Forelimb muscle (tissue), 1 donor: ENCODE measurements at regions not wholly inside any gene's neighbourhood (a gene's known extent, or its start where the extent isn't known, plus 50 kb on each side); places are given as distances from the start of the nearest gene placed in this dataset.
"Not testable (repeated sequence)": the region's sequence is repeated elsewhere in the genome, so short reads cannot be mapped to it uniquely, and the experiment has no call there.

Experiments
- DNase-seq: peaks from one replicate; pipeline ENCODE4 v3.0.0-alpha.2; 2013; ENCODE audit warnings: low read depth

GRCh38 chr4:77220828-77221613, 64.0 kb downstream of the CCNG2 start:
- no peak for DNase-seq

GRCh38 chr4:77225022-77225421, 68.0 kb downstream of the CCNG2 start:
- DNase-seq: no peak

DNA sequence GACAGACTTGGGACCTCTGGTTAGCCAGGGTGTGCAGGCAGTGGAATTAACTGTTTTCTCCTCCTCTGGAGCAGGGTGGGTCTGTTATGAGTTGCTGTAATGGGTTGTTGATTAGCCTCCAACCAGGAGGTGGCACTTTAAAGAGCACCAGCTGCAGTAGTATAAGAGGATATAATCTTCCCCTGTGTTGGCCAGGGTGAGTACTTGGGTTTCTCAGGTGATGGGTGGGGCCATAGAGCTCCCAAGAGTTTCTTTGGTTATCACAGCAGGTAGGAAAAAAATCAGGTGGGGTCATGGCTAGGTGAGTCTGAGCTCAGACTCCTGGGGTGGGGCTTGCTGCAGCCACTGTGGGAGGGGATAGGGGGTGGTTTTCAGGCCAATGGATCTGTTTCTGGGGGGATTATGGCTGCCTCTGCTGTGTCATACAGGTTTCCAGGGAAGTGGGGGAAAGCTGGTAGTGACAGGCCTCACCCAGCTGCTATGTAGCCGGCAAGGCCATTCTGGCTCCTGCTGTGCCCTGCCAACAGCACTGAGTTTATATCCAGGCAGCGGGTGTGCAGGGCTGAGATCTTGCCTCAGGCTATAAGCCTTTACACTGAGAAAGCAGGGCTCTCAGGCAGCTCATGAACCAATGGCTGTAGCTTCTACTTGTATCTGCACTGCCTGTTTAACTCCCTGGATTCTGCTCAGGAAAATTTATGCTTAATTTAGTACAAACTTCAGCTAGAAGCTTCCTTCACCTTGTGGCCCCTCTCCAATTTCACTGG, 70.1 kb downstream of the CCNG2 start:
- DNase-seq: no peak

DNA sequence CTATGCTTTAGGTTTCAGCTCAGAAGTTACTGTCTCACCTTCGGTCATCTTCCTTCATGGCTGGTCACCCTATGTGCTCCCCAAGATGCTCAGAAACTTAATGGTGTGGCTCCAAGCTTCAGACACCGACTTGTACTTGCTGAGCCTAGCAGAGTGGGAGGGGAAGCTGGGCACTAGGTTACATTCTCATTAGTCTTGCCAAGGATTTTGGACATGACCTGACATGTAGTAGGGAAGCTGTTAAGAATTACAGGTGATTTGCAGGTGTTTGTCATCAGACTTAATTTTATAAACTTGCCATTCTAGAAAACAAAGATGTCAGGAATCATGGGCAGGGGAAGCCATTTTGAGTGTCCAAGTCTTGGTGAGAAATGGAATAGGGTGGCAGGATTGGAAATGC, 72.4 kb downstream of the CCNG2 start:
- no peak for DNase-seq

DNA sequence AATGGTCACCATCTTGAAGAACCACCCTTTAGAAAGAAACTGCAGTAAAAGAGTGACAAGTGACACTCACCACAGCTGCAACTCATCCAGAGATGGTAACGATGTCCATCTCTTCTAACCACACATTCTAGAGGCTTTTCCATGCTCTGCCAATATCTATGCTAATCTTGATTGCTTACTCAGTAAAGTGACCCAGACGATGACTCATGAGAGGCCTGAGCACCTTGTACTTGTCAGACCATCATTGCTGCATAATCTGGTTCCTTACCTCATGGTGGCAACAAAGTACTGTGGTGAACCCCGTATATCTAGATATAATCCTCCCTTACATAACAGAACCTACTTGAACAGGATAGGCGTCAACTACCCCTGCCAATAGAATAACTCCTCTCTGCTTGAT, 75.6 kb downstream of the CCNG2 start:
- no peak for DNase-seq

GRCh38 chr4:77235289-77235854, 78.4 kb downstream of the CCNG2 start:
- DNase-seq: no peak

GRCh38 chr4:77236806-77237205, 79.8 kb downstream of the CCNG2 start:
- no peak for DNase-seq

- no peak for DNase-seq
Measured at GRCh38 chr4:77240469-77241066, 83.6 kb downstream of the CCNG2 start.

- DNase-seq: no peak
Measured at GRCh38 chr4:77248805-77249204, 91.8 kb downstream of the CCNG2 start.

GRCh38 chr4:77251751-77252150, 94.7 kb downstream of the CCNG2 start:
- DNase-seq: no peak

- no peak for DNase-seq
Measured at GRCh38 chr4:77263247-77263646, 106.2 kb downstream of the CCNG2 start.

GRCh38 chr4:77263976-77264375, 107.0 kb downstream of the CCNG2 start:
- DNase-seq: not testable (repeated sequence)

DNA sequence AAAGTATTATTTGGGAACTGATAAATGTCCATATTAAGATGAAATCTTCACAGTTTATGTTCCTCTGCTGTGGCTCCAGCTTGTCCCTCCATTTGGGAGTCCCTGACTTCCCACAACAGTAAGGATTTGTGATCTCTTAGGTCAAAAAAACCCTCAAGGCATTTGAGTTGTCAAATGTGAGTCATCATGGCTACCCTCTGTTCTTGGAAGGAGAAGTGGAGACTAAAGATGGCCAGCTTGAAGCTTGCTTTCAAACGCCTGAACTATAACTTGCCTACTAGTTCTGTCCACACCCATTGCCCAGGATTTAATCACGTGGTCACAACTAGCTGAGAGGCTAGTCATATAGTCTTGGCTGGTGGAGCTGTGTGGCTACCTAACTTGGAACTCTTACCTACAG, 107.8 kb downstream of the CCNG2 start:
- DNase-seq: no peak

GRCh38 chr4:77268108-77268507, 111.1 kb downstream of the CCNG2 start:
- DNase-seq: no peak

DNA sequence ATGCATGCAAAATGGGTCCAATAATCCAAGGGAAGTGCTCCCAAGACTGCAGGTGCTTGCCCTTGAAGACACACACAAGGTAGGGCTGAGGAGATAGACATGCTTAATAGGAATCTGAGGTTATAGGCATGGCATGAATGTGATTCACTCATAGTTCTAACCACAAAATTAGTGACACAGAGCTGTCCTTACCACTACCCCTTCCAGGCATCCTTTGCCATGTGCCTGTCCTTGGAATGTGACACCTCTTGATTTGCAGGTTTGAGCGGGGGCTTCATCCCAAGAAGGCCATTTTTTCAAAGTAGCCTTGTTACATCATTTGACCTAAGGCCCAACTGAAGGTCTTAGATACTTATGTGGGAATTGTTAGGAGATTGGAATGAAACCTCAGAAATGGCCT, 112.5 kb downstream of the CCNG2 start:
- DNase-seq: no peak

- DNase-seq: no peak
Measured at GRCh38 chr4:77273412-77273811, 116.4 kb downstream of the CCNG2 start.

DNA sequence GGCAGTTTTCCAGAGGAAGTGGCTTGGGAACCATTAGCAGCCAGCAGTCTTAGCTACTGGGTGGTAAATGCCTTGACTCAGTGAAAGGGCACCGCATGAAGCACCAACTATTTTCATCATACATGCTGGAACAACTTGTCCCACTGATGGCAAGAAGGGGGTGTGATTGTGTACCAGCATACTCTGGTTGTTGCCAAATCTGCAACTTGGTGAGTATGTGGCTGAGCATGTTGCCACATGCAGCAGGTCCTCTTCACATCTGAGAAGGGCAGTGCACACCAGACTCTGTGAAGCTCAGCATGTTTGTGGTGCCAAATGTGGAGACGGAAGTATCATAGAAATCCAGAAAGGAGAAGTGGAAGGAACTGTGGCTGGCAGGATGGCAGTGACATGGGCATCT, 122.1 kb downstream of the CCNG2 start:
- DNase-seq: not testable (repeated sequence)

DNA sequence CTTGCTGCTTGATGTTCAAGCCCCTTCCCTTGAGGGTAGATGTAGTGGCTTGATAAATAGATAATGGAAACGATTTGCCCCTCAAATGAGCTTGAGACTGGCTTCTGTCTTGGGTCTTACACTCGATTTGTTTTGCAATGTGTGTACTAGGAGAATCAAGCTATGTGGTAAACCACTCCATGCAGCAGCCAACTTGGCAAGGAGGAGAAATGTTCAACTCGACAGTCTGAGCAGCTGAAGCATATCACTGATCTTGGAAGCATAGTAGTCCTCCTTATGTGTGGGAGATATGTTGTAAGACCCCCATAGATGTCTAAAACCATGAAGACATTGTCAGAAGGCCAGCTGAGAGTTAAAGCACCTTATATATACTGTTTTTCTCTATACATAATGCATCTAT, 125.3 kb downstream of the CCNG2 start:
- no peak for DNase-seq

DNA sequence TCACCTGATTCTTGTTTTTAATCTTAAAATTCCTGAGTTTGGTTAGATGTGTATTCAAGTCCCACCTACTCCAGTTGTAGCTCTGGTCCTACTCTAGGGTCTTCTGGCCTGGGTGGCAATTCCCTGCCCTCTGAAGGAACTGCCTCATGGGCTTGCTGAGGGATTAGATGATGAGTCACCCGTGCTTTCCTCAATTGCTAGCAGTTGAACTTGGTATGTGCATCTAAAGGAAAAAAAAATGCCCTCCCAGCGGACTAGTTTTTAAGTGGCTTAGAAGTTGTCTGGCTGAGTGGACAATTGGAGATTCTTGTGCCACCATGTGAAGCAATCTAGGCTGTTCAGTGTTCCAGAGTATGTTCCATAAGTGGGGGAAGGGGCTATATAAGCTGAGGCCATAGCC, 127.0 kb downstream of the CCNG2 start:
- DNase-seq: no peak

GRCh38 chr4:77286906-77287305, 129.9 kb downstream of the CCNG2 start:
- DNase-seq: no peak

GRCh38 chr4:77293426-77293825, 136.4 kb downstream of the CCNG2 start:
- DNase-seq: no peak

GRCh38 chr4:77300996-77301395, 144.0 kb downstream of the CCNG2 start:
- not testable (repeated sequence) for DNase-seq

GRCh38 chr4:77305766-77306165, 148.8 kb downstream of the CCNG2 start:
- no peak for DNase-seq
